ENCODE measurements at regions not wholly inside any gene's neighbourhood (a gene's known extent, or its start where the extent isn't known, plus 50 kb on each side); places are given as distances from the start of the nearest gene placed in this dataset.
A peak's percentile ranks its signal among the peaks of the same experiment; 100 is the strongest.

DNA sequence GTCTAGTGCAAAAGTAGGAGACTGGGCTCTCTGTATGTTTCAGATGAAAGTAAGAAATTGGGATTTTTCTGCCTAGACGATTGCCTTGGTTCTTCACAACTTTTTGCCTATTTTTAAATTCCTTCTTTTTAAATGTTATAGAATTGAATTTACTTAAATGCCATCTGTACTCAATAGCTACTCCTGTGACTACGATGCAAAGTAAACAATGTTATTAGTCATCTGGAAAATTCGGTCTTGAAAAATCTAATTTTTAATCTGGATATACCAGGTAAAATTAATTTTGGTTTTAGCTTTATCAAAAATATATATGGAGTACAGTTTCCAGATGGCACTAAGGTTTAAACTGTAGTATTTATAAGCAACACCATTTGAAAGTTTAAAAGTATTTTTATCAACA is 472.2 kb downstream of the UTRN start:
- peak overlapping the region in 1 of 4 donors; percentile 10 for H3K27ac ChIP-seq
- no peaks in the 10 kb centered on the region for H3K27me3 ChIP-seq
- no peak overlapping the region for H3K4me3 ChIP-seq
- H3K4me1 ChIP-seq = peaks cover 8 to 22% (median 15%) of the 10 kb centered on the region in 3 donors
- H3K9me3 ChIP-seq = no peaks in the 10 kb centered on the region
- WGBS, 2 donors = 34 to 46% methylated on average over 3 of the region's 3 CpGs
- DNase-seq (no peak), FAIRE-seq (peak; percentile 26), ATAC-seq (peak; percentile 68 to 78 (median 71))
- H3K36me3 ChIP-seq = no peaks in the 10 kb centered on the region
- TF ChIP-seq, protein P1, sequence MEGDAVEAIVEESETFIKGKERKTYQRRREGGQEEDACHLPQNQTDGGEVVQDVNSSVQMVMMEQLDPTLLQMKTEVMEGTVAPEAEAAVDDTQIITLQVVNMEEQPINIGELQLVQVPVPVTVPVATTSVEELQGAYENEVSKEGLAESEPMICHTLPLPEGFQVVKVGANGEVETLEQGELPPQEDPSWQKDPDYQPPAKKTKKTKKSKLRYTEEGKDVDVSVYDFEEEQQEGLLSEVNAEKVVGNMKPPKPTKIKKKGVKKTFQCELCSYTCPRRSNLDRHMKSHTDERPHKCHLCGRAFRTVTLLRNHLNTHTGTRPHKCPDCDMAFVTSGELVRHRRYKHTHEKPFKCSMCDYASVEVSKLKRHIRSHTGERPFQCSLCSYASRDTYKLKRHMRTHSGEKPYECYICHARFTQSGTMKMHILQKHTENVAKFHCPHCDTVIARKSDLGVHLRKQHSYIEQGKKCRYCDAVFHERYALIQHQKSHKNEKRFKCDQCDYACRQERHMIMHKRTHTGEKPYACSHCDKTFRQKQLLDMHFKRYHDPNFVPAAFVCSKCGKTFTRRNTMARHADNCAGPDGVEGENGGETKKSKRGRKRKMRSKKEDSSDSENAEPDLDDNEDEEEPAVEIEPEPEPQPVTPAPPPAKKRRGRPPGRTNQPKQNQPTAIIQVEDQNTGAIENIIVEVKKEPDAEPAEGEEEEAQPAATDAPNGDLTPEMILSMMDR (IDR thresholded peaks at IDR 0.05) = no peak
- intact Hi-C loops (cut with DNase I) = no loop called here

DNA sequence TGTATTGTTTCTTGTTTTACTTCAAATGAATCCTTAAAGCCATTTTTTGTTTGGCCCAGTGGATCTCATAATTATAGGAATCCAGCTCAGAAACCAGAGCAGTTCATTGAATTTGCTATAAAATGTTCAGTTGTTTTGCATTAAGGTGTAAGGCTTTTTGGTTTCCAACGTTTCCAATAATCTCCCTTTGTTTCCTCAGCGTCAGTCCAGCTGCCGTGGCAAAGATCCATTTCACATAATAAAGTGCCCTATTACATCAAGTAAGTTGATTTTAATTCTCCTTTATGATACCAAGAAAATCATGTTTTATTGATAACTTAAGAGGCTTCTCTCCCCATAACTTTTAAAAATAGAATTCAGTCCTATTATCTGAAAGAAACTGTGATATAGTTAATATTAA is 472.6 kb downstream of the UTRN start:
- no peak for FAIRE-seq
- TF ChIP-seq, protein P1 (IDR thresholded peaks at IDR 0.05) = no peak
- peak; percentile 36 to 62 (median 56) for ATAC-seq
- 8 to 13% methylated on average over 3 of the region's 3 CpGs for WGBS, 2 donors
- no peak overlapping the region for H3K4me3 ChIP-seq
- peak overlapping the region in 1 of 4 donors; percentile 10 for H3K27ac ChIP-seq
- peaks cover 8 to 22% (median 15%) of the 10 kb centered on the region in 3 donors for H3K4me1 ChIP-seq
- intact Hi-C loops (cut with DNase I) = no loop called here
- DNase-seq = no peak
- no peaks in the 10 kb centered on the region for H3K27me3 ChIP-seq
- no peaks in the 10 kb centered on the region for H3K36me3 ChIP-seq
- H3K9me3 ChIP-seq = no peaks in the 10 kb centered on the region

DNA sequence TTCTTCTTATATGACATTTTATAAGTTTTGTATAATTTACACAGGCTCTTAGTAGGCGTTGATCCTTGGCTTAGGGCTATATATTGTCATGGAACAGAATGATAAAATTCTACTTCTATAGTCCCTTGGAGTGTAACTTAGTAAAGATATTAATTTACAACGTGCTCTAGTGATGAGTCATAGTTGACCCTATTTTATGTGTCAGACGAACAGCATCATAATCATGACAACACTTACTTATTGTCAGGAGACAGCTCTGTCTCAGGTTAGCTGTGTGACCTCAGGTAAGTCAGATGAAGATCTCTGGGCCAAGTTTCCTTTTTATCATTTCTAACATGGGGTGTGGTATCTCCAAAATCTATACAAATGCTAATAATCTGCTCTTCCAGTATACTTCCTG is 473.5 kb downstream of the UTRN start:
- WGBS, 2 donors = 74% methylated on average over 3 of the region's 3 CpGs
- no peaks in the 10 kb centered on the region for H3K36me3 ChIP-seq
- H3K4me3 ChIP-seq = no peak overlapping the region
- H3K4me1 ChIP-seq = peaks cover 8 to 22% (median 15%) of the 10 kb centered on the region in 3 donors
- no peak for DNase-seq
- H3K9me3 ChIP-seq = no peaks in the 10 kb centered on the region
- TF ChIP-seq, protein P1 (IDR thresholded peaks at IDR 0.05) = no peak
- intact Hi-C loops (cut with DNase I) = no loop called here
- H3K27ac ChIP-seq = no peak overlapping the region
- ATAC-seq = peak in 2 of 4 donors; percentile 11 to 28
- FAIRE-seq = no peak
- H3K27me3 ChIP-seq = no peaks in the 10 kb centered on the region

DNA sequence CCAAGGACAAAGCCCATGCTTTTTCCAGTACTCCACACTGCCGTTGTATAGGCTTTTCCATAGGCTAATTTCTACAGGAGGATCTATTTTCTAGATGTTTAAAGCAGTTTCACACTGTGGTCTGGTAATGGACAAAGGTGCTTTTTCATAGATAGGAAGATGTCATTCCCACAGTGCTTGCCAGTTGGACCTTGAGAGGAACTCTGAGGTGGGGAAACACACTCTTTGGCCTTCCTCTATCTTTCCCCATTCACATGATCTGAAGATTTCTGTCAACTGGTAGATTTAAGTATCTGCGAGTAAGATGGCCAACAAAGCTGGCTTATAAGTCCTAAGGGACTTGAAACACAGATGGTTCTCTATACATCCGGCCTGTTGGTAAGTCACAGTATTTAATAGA is 477.3 kb downstream of the UTRN start:
- ATAC-seq = no peak
- FAIRE-seq = no peak
- no peak for DNase-seq
- Histone ChIP-seq H3K4me3 (no peak overlapping the region), H3K4me1 (peaks cover 0 to 8% (median 0%) of the 10 kb centered on the region in 3 donors), H3K27ac (no peak overlapping the region), H3K27me3 (no peaks in the 10 kb centered on the region), H3K9me3 (no peaks in the 10 kb centered on the region), H3K36me3 (no peaks in the 10 kb centered on the region)
- intact Hi-C loops (cut with DNase I) = no loop called here
- TF ChIP-seq, protein P1 (IDR thresholded peaks at IDR 0.05) = no peak
- WGBS, 2 donors = 86% methylated on average over 3 of the region's 3 CpGs

DNA sequence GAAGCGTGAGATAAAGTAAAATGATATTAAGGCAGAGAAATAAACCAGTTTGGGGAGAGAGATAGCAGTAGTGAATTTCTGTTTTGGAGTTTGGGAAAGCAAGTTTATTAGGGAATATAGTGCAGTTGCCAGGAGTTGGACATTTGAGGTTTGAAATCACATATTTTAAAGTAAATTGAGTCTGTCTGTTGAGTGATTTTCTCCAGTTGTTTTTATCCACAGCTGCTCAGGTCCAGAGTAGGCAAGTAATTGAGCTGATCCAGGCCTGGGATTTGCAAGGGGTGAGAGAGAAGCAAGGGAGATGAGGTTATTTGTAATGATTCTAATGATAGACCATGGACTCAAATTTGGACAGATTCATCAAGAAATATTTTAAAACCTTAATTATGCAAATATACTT is 481.9 kb downstream of the UTRN start:
- no peak for FAIRE-seq
- Histone ChIP-seq H3K27me3 (no peaks in the 10 kb centered on the region), H3K36me3 (no peaks in the 10 kb centered on the region), H3K9me3 (no peaks in the 10 kb centered on the region), H3K4me3 (no peak overlapping the region), H3K27ac (no peak overlapping the region), H3K4me1 (peaks cover 3 to 16% (median 11%) of the 10 kb centered on the region in 3 donors)
- no peak for DNase-seq
- WGBS, 2 donors = 92 to 96% methylated on average over 1 of the region's 1 CpG
- no peak for ATAC-seq
- TF ChIP-seq, protein P1 (IDR thresholded peaks at IDR 0.05) = no peak
- intact Hi-C loops (cut with DNase I) = no loop called here
